GM12872 (cell line): ENCODE measurements at regions not wholly inside any gene's neighbourhood (a gene's known extent, or its start where the extent isn't known, plus 50 kb on each side); places are given as distances from the start of the nearest gene placed in this dataset.

Experiments
- CTCF ChIP-seq: IDR thresholded peaks from 3 replicates; pipeline ENCODE4 v1.5.1; 2011; ENCODE audit warnings: low read depth, mild to moderate bottlenecking, low read length, moderate library complexity; ENCODE audit not compliant: insufficient read depth

GRCh38 chr6:119481976-119482375, 132.4 kb upstream of the MAN1A1 start:
- no peak for TF ChIP-seq CTCF

GRCh38 chr6:119480961-119481497, 131.5 kb upstream of the MAN1A1 start:
- TF ChIP-seq CTCF: no peak

- TF ChIP-seq CTCF: no peak
Measured at GRCh38 chr6:119479860-119480655, 130.5 kb upstream of the MAN1A1 start.

- no peak for TF ChIP-seq CTCF
Measured at GRCh38 chr6:119476554-119476953, 127.0 kb upstream of the MAN1A1 start.

- no peak for TF ChIP-seq CTCF
Measured at GRCh38 chr6:119476024-119476423, 126.5 kb upstream of the MAN1A1 start.

- TF ChIP-seq CTCF: no peak
Measured at GRCh38 chr6:119470893-119471542, 121.5 kb upstream of the MAN1A1 start.

- no peak for TF ChIP-seq CTCF
Measured at GRCh38 chr6:119467488-119468081, 118.0 kb upstream of the MAN1A1 start.
